GM19328 (cell line): ENCODE measurements at regions not wholly inside any gene's neighbourhood (a gene's known extent, or its start where the extent isn't known, plus 50 kb on each side); places are given as distances from the start of the nearest gene placed in this dataset.

Experiments
- ATAC-seq: cut with Tn5 transposase; IDR thresholded peaks from one replicate; pipeline ENCODE4 v1.9.1; 2021; ENCODE audit warnings: mild to moderate bottlenecking, moderate library complexity; ENCODE audit not compliant: unreplicated experiment

GRCh38 chr13:62092949-62093348 lies 677.3 kb upstream of the PCDH20 start:
- no peak for ATAC-seq

- no peak for ATAC-seq
Measured at GRCh38 chr13:62092536-62092935, 676.9 kb upstream of the PCDH20 start.

GRCh38 chr13:62088165-62088564 lies 672.5 kb upstream of the PCDH20 start:
- no peak for ATAC-seq

GRCh38 chr13:62087124-62087523 lies 671.5 kb upstream of the PCDH20 start:
- ATAC-seq = no peak

- no peak for ATAC-seq
Measured at GRCh38 chr13:62085337-62086229, 669.9 kb upstream of the PCDH20 start.

- ATAC-seq = no peak
Measured at GRCh38 chr13:62084728-62085127, 669.1 kb upstream of the PCDH20 start.

GRCh38 chr13:62067821-62068220 lies 652.2 kb upstream of the PCDH20 start:
- no peak for ATAC-seq

- no peak for ATAC-seq
Measured at GRCh38 chr13:62065016-62065415, 649.4 kb upstream of the PCDH20 start.

- no peak for ATAC-seq
Measured at GRCh38 chr13:62061751-62062150, 646.1 kb upstream of the PCDH20 start.

- ATAC-seq = no peak
Measured at GRCh38 chr13:62060570-62060969, 644.9 kb upstream of the PCDH20 start.

GRCh38 chr13:62057286-62057685 lies 641.6 kb upstream of the PCDH20 start:
- no peak for ATAC-seq

- ATAC-seq = no peak
Measured at GRCh38 chr13:62049992-62050391, 634.3 kb upstream of the PCDH20 start.

GRCh38 chr13:62046512-62046911 lies 630.9 kb upstream of the PCDH20 start:
- no peak for ATAC-seq

- ATAC-seq = no peak
Measured at GRCh38 chr13:62043600-62043999, 628.0 kb upstream of the PCDH20 start.

GRCh38 chr13:62040806-62041205 lies 625.2 kb upstream of the PCDH20 start:
- no peak for ATAC-seq

- no peak for ATAC-seq
Measured at GRCh38 chr13:62040078-62040477, 624.4 kb upstream of the PCDH20 start.

- no peak for ATAC-seq
Measured at GRCh38 chr13:62038214-62038613, 622.6 kb upstream of the PCDH20 start.

- ATAC-seq = no peak
Measured at GRCh38 chr13:62035981-62036380, 620.3 kb upstream of the PCDH20 start.

- ATAC-seq = no peak
Measured at GRCh38 chr13:62033934-62034333, 618.3 kb upstream of the PCDH20 start.

- no peak for ATAC-seq
Measured at GRCh38 chr13:62022369-62022768, 606.7 kb upstream of the PCDH20 start.

GRCh38 chr13:62019858-62020257 lies 604.2 kb upstream of the PCDH20 start:
- ATAC-seq = no peak

GRCh38 chr13:62014299-62014698 lies 598.6 kb upstream of the PCDH20 start:
- ATAC-seq = no peak

- ATAC-seq = no peak
Measured at GRCh38 chr13:62003452-62003851, 587.8 kb upstream of the PCDH20 start.
